ENCODE measurements at regions not wholly inside any gene's neighbourhood (a gene's known extent, or its start where the extent isn't known, plus 50 kb on each side); places are given as distances from the start of the nearest gene placed in this dataset.

DNA sequence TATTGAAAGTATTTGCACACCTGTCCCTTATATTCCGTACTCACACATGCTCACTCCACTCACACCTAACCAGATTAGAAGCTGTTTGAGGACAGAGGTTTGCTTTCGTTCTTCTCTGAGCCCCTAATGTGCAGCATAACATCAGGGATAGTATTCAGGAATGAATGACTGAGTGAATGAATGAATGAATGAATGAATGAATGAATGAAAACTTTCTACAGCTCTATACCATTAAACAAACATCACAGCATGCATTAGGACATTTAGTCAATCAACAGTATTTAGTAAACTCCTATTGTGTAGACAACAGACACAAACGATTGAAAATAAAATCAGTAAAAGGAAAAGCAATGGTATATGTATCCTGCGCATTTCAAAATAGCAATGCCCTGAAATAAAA, 212.7 kb downstream of the SHQ1 start:
- Histone ChIP-seq H3K79me2 (ENCODE audit: control insufficient read depth in 1 of 2, insufficient read depth in 2 of 2, low read length in 2 of 2) (no peaks in the 10 kb centered on the region), H3K4me3 (ENCODE audit: extremely low read depth in 1 of 4, insufficient read depth in 2 of 4, low read depth in 3 of 4, low read length in 4 of 4) (no peak overlapping the region), H3K4ac (replicated peaks; ENCODE audit: insufficient read length, low read depth, low read length) (no peak overlapping the region), H4K91ac (replicated peaks; ENCODE audit: insufficient read length, low read length) (no peak overlapping the region), H3K36me3 (ENCODE audit: control insufficient read depth in 2 of 4, insufficient read depth in 4 of 4, low read length in 3 of 4) (no peaks in the 10 kb centered on the region), H3K79me1 (ENCODE audit: low read depth, low read length) (no peaks in the 10 kb centered on the region), H2BK120ac (replicated peaks; ENCODE audit: low read depth, low read length) (no peak overlapping the region), H3K18ac (ENCODE audit: extremely low read depth, low read length) (no peak overlapping the region), H3K9ac (replicated peaks in 1 of 4; ENCODE audit: extremely low read depth in 1 of 4, low read depth in 3 of 4, low read length in 3 of 4) (no peak overlapping the region), H3K9me3 (ENCODE audit: insufficient read depth in 2 of 2, low read depth in 1 of 2, low read length in 1 of 2) (no peaks in the 10 kb centered on the region), H3K4me1 (replicated peaks in 1 of 4; ENCODE audit: control insufficient read depth in 3 of 4, insufficient read depth in 4 of 4, low read length in 3 of 4) (no peaks in the 10 kb centered on the region), H3K27ac (ENCODE audit: low read depth, low read length) (no peak overlapping the region), H3K14ac (ENCODE audit: insufficient read length) (no peak overlapping the region), H2AK5ac (ENCODE audit: low read depth, low read length) (no peak overlapping the region), H4K5ac (ENCODE audit: insufficient read length, low read depth, low read length) (no peak overlapping the region), H2BK5ac (ENCODE audit: low read depth, low read length) (no peak overlapping the region), H3K56ac (replicated peaks; ENCODE audit: insufficient read length, low read depth, low read length) (no peak overlapping the region), H3K4me2 (ENCODE audit: insufficient read depth in 1 of 2, low read depth in 2 of 2, low read length in 2 of 2) (no peak overlapping the region), H2BK15ac (ENCODE audit: low read length) (no peak overlapping the region), H2AFZ (ENCODE audit: low read length) (no peak overlapping the region), H3K23ac (ENCODE audit: insufficient read length) (no peak overlapping the region), H3K27me3 (replicated peaks in 1 of 4; ENCODE audit: control insufficient read depth in 3 of 4, extremely low read depth in 1 of 4, insufficient read depth in 3 of 4, low read length in 3 of 4) (no peaks in the 10 kb centered on the region), H4K8ac (ENCODE audit: extremely low read depth, insufficient read depth, low read length) (no peak overlapping the region), H3K23me2 (ENCODE audit: low read depth, low read length) (peaks cover 1% of the 10 kb centered on the region; the same call in 1 of the 2 replicates), H2BK20ac (ENCODE audit: low read length) (no peak overlapping the region), H2BK12ac (ENCODE audit: low read depth, low read length) (no peak overlapping the region), H4K20me1 (replicated peaks in 1 of 2; ENCODE audit: control insufficient read depth in 1 of 2, insufficient read depth in 2 of 2, low read length in 2 of 2) (no peaks in the 10 kb centered on the region)
- WGBS, 2 experiments (ENCODE audit: extremely low coverage in 1 of 2, insufficient coverage in 1 of 2, insufficient read length in 1 of 2, insufficient replicate concordance in 2 of 2, low coverage in 1 of 2, low lambda C conversion rate in 2 of 2, missing lambda C conversion rate in 1 of 2) = 82% methylated on average over 4 of the region's 4 CpGs; no CpG with 5 or more reads in 1 of the 2 experiments
- no peak for FAIRE-seq
- no peak for DNase-seq (ENCODE audit: low read depth in 1 of 2, low spot score in 2 of 2)
- POLR2A ChIA-PET (ENCODE audit: partially characterized antibody) = no interaction called here
- CTCF ChIA-PET (ENCODE audit: partially characterized antibody) = interaction anchor here (0.5 to 1.7 kb wide), 4 partner anchors 16 to 119 kb away, joined by 3 to 5 read pairs (median 3); no protein-coding TSS in a partner anchor
- TF ChIP-seq RFX5 (IDR thresholded peaks at IDR 0.05; ENCODE audit: borderline replicate concordance, low read depth, low read length) = no peak
- TF ChIP-seq HDAC6 (IDR thresholded peaks at IDR 0.05; ENCODE audit: low read depth, low read length) = no peak
- TF ChIP-seq ASH2L (IDR thresholded peaks at IDR 0.05; ENCODE audit: low read length) = no peak
- TF ChIP-seq CHD2 (IDR thresholded peaks at IDR 0.05; ENCODE audit: low read length) = no peak
- TF ChIP-seq POLR2AphosphoS5 (IDR thresholded peaks at IDR 0.05; ENCODE audit: low read depth, low read length) = no peak
- TF ChIP-seq, protein P1, sequence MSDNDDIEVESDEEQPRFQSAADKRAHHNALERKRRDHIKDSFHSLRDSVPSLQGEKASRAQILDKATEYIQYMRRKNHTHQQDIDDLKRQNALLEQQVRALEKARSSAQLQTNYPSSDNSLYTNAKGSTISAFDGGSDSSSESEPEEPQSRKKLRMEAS (IDR thresholded peaks at IDR 0.05) = no peak
- TF ChIP-seq SIRT6 (IDR thresholded peaks at IDR 0.05; ENCODE audit: low read length) = no peak
- no peak for TF ChIP-seq GABPA (IDR thresholded peaks at IDR 0.05; ENCODE audit: borderline replicate concordance, insufficient read depth, low read length)
- TF ChIP-seq KDM1A (IDR thresholded peaks at IDR 0.05; ENCODE audit: borderline replicate concordance, low read length) = no peak
- no peak for TF ChIP-seq SP4 (IDR thresholded peaks at IDR 0.05; ENCODE audit: low read length)
- TF ChIP-seq SAP30 (IDR thresholded peaks at IDR 0.05; ENCODE audit: insufficient read depth, insufficient replicate concordance, low read length) = no peak
- TF ChIP-seq SIX5 (IDR thresholded peaks at IDR 0.05; ENCODE audit: low read depth, low read length) = no peak
- TF ChIP-seq HDAC2 (IDR thresholded peaks at IDR 0.05; ENCODE audit: borderline replicate concordance in 1 of 2, low read depth in 2 of 2, low read length in 2 of 2) = no peak
- TF ChIP-seq TAF7 (optimal IDR thresholded peaks at IDR 0.05; ENCODE audit: borderline replicate concordance, low read depth, low read length) = no peak

Data from H1 (cell line).